ENCODE measurements at regions not wholly inside any gene's neighbourhood (a gene's known extent, or its start where the extent isn't known, plus 50 kb on each side); places are given as distances from the start of the nearest gene placed in this dataset.

DNA sequence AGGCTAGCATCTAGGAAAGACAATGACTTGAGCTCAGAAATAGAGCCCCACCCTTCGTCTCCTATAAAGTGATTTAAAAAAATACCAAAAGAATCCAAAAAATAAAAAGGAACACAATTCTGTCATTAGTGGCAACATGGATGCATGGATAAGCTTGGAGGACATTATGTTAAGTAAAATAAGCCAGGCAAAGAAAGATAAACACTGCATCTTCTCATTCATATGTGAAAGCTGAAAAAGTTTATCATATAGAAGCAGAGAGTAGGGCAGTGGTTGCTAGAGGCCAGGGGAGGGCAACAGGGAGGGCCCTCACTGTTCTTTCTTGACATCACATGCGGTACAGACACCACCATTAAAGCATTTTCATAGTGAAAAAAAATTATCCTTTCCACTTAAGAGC lies 220.9 kb upstream of the TRPC7 start:
- TF ChIP-seq, protein P1, sequence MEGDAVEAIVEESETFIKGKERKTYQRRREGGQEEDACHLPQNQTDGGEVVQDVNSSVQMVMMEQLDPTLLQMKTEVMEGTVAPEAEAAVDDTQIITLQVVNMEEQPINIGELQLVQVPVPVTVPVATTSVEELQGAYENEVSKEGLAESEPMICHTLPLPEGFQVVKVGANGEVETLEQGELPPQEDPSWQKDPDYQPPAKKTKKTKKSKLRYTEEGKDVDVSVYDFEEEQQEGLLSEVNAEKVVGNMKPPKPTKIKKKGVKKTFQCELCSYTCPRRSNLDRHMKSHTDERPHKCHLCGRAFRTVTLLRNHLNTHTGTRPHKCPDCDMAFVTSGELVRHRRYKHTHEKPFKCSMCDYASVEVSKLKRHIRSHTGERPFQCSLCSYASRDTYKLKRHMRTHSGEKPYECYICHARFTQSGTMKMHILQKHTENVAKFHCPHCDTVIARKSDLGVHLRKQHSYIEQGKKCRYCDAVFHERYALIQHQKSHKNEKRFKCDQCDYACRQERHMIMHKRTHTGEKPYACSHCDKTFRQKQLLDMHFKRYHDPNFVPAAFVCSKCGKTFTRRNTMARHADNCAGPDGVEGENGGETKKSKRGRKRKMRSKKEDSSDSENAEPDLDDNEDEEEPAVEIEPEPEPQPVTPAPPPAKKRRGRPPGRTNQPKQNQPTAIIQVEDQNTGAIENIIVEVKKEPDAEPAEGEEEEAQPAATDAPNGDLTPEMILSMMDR (IDR thresholded peaks at IDR 0.05), result no peak
- TF ChIP-seq POLR2A (IDR thresholded peaks at IDR 0.05; ENCODE audit: low read depth), result no peak
